ENCODE measurements at regions not wholly inside any gene's neighbourhood (a gene's known extent, or its start where the extent isn't known, plus 50 kb on each side); places are given as distances from the start of the nearest gene placed in this dataset.
"Not testable (repeated sequence)": the region's sequence is repeated elsewhere in the genome, so short reads cannot be mapped to it uniquely, and the experiment has no call there.

DNA sequence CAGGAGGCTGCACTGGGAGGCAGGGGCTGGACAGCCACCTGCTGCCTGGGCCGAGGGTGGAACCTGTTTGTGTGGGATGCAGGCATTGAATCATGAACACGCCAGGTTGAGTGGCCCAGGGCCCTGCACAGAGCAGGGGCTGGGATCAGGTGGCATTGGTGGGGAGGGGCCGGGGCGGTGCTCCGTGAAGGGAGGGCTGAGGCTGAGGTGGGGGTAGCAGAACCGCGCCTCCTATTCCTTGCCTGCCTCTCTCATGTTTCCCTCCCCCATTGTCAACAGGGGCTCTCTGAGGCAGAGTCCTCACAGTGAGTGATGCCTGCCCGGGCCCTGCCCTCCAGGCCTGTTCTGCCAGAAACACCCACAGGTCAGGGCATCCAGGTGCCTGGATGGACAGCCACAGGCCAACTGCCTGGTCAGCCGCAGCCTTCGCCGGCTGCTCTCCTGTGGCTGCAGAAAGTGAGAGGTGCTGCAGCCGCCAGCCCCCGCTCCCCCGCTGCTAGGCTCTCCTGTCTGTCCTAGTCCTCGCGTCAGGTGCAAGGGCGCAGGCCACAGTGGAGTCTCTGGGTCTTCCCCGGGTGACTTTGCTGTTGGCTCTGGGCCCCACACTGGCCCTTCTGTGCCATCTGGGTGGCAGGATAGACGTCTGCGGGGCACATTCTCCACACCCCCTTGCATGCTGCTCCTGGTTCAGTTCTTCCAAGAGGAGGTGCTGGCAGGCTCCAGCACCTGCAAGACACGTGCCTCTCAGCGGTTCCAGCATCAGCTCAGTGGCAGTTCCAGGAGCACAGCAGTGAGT, 79.6 kb upstream of the GOLGA6L4 start:
- TF ChIP-seq EZH2phosphoT487 (IDR thresholded peaks at IDR 0.05; ENCODE audit: insufficient read depth, low read depth); EZH2 (IDR thresholded peaks at IDR 0.05; ENCODE audit: insufficient read depth, poor library complexity, severe bottlenecking): not testable (repeated sequence)
